ENCODE measurements at regions not wholly inside any gene's neighbourhood (a gene's known extent, or its start where the extent isn't known, plus 50 kb on each side); places are given as distances from the start of the nearest gene placed in this dataset.

DNA sequence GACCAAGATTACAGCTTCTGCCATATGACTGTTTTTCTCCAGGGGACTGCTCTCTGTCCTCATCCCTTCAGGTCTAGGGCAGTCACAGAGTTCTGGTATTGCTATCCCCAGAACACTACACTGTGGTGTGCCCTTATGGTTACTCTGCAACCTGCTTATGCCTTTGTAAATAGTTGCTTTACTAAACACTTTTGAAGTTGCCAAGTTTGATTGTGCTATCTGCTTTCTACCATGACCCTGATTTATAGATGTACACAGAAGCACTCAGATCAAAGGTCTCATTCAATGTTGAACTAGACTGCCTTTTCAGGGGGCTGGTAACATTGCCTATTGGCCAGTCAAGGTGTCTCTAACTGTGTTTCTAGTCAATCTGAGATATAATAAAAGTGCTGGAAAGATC is 794.7 kb downstream of the DHX35 start:
- Histone ChIP-seq H3K36me3 (ENCODE audit: control insufficient read depth, insufficient read depth, low read length) (no peaks in the 10 kb centered on the region), H3K4me1 (ENCODE audit: control insufficient read depth, insufficient read depth, low read length, poor library complexity, severe bottlenecking) (no peaks in the 10 kb centered on the region), H3K27ac (ENCODE audit: insufficient read depth, low read length, poor library complexity, severe bottlenecking) (no peak overlapping the region), H3K4me3 (ENCODE audit: low read depth, low read length) (no peak overlapping the region), H3K27me3 (ENCODE audit: control insufficient read depth, insufficient read depth, low read length) (no peaks in the 10 kb centered on the region), H3K9me3 (ENCODE audit: control insufficient read depth in 2 of 2, low read length in 2 of 2) (no peaks in the 10 kb centered on the region)
- Mint-ChIP-seq H3K4me1 (no peaks in the 10 kb centered on the region), H3K9me3 (peaks cover 0 to 5% (median under 1%) of the 10 kb centered on the region in 7 donors), H3K36me3 (no peaks in the 10 kb centered on the region), H3K27ac (no peak overlapping the region), H3K4me3 (no peak overlapping the region), H3K27me3 (no peaks in the 10 kb centered on the region)
- ATAC-seq (ENCODE audit: low read depth in 2 of 2) (no peak), DNase-seq (no peak)

DNA sequence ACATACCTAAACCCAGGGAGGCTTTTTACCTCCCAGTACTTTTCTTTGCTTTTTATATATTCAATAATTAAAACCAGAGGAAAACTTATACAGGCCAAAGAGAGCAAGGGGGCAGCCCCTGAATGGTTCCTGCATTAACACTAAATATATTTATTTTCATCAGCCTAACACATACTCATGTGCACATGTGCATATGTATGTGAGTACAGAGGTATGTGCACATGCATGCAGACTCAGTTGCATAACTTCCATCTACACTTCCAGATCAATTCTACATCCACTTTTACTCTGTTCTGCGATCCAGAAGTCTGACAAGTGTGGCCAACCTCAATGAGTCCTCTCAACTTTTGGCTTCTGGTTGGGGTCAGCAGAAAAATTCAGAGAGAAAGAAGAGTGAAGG is 794.2 kb downstream of the DHX35 start:
- no peaks in the 10 kb centered on the region for H3K4me1 Mint-ChIP-seq
- H3K36me3 ChIP-seq (ENCODE audit: control insufficient read depth, insufficient read depth, low read length), result no peaks in the 10 kb centered on the region
- H3K9me3 Mint-ChIP-seq, result peaks cover 0 to 7% (median 3%) of the 10 kb centered on the region in 7 donors
- H3K27ac Mint-ChIP-seq, result no peak overlapping the region
- no peak overlapping the region for H3K27ac ChIP-seq (ENCODE audit: insufficient read depth, low read length, poor library complexity, severe bottlenecking)
- no peak overlapping the region for H3K4me3 Mint-ChIP-seq
- no peaks in the 10 kb centered on the region for H3K9me3 ChIP-seq (ENCODE audit: control insufficient read depth in 2 of 2, low read length in 2 of 2)
- H3K27me3 ChIP-seq (ENCODE audit: control insufficient read depth, insufficient read depth, low read length), result no peaks in the 10 kb centered on the region
- no peaks in the 10 kb centered on the region for H3K27me3 Mint-ChIP-seq
- ATAC-seq (ENCODE audit: low read depth in 2 of 2) (no peak), DNase-seq (no peak)
- no peaks in the 10 kb centered on the region for H3K4me1 ChIP-seq (ENCODE audit: control insufficient read depth, insufficient read depth, low read length, poor library complexity, severe bottlenecking)
- no peaks in the 10 kb centered on the region for H3K36me3 Mint-ChIP-seq
- no peak overlapping the region for H3K4me3 ChIP-seq (ENCODE audit: low read depth, low read length)

DNA sequence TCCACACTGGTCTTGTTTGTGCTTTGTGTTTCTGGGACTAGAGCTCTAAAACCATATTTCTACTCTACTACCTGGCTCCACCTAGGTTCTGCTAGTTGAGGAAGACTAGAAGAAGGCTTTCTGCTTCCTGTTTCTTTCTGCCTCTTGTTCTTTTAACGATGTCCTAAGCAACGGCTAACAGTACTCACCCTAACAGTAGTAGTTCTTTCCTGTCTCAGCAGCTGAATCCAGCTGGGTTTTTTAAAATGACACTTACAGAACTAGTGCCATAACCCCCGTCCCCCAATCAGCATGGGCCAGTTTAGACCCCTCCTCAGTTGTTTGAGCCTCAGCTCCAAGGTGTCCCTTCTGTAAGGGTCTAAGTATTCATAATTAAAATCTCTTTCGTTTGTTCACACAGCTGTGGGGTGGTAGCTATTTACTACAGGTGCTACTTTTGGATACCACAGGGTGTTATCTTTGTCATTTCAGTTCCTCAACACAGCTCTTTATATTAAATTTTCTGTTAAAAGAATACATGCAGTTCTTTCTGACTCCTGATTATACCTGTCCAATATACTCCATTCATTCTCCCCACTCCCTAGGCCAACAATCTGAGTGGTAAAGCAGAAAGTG is 790.2 kb downstream of the DHX35 start:
- no peaks in the 10 kb centered on the region for H3K4me1 Mint-ChIP-seq
- no peak overlapping the region for H3K4me3 ChIP-seq (ENCODE audit: low read depth, low read length)
- H3K9me3 Mint-ChIP-seq, result peaks cover 0 to 29% (median 8%) of the 10 kb centered on the region in 7 donors
- H3K36me3 Mint-ChIP-seq, result no peaks in the 10 kb centered on the region
- DNase-seq (no peak), ATAC-seq (ENCODE audit: low read depth in 2 of 2) (no peak)
- peaks cover 4 to 6% of the 10 kb centered on the region in 2 experiments for H3K9me3 ChIP-seq (ENCODE audit: control insufficient read depth in 2 of 2, low read length in 2 of 2)
- no peaks in the 10 kb centered on the region for H3K27me3 ChIP-seq (ENCODE audit: control insufficient read depth, insufficient read depth, low read length)
- no peaks in the 10 kb centered on the region for H3K4me1 ChIP-seq (ENCODE audit: control insufficient read depth, insufficient read depth, low read length, poor library complexity, severe bottlenecking)
- H3K27me3 Mint-ChIP-seq, result no peaks in the 10 kb centered on the region
- no peaks in the 10 kb centered on the region for H3K36me3 ChIP-seq (ENCODE audit: control insufficient read depth, insufficient read depth, low read length)
- no peak overlapping the region for H3K4me3 Mint-ChIP-seq
- H3K27ac ChIP-seq (ENCODE audit: insufficient read depth, low read length, poor library complexity, severe bottlenecking), result no peak overlapping the region
- H3K27ac Mint-ChIP-seq, result no peak overlapping the region

DNA sequence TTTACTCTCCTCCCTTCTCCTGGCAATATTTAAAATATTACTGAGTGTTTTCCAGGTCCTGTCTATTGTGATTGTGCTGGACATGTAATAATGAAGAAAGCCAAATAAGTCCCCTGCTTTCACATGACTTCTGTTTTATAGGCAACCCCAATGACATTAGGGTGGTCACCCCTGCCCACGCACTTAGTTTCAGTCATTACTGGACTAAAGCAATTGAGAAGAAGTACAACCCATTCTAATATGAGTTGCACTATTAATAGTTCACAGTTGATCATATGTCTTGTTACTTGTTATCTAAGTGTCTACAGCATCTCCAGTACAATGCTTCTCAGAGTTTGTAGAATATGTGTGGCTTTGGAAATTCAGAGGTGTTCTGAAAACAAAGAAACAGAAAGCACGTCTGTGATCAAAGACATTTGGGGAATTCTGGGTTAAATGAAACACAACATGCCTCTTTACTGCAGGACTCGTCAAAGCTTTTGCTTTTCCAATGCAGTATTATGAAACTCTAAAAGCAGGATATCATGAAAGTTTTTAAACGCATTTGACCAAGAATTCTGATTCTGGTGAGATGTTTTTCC is 789.5 kb downstream of the DHX35 start:
- peaks cover 4 to 6% of the 10 kb centered on the region in 2 experiments for H3K9me3 ChIP-seq (ENCODE audit: control insufficient read depth in 2 of 2, low read length in 2 of 2)
- H3K27me3 ChIP-seq (ENCODE audit: control insufficient read depth, insufficient read depth, low read length), result no peaks in the 10 kb centered on the region
- Mint-ChIP-seq H3K9me3 (peaks cover 0 to 29% (median 8%) of the 10 kb centered on the region in 7 donors), H3K27me3 (no peaks in the 10 kb centered on the region), H3K4me3 (no peak overlapping the region), H3K27ac (no peak overlapping the region), H3K36me3 (no peaks in the 10 kb centered on the region), H3K4me1 (no peaks in the 10 kb centered on the region)
- H3K27ac ChIP-seq (ENCODE audit: insufficient read depth, low read length, poor library complexity, severe bottlenecking), result no peak overlapping the region
- no peaks in the 10 kb centered on the region for H3K36me3 ChIP-seq (ENCODE audit: control insufficient read depth, insufficient read depth, low read length)
- no peak for ATAC-seq (ENCODE audit: low read depth in 2 of 2)
- no peak for DNase-seq
- H3K4me3 ChIP-seq (ENCODE audit: low read depth, low read length), result no peak overlapping the region
- H3K4me1 ChIP-seq (ENCODE audit: control insufficient read depth, insufficient read depth, low read length, poor library complexity, severe bottlenecking), result no peaks in the 10 kb centered on the region

DNA sequence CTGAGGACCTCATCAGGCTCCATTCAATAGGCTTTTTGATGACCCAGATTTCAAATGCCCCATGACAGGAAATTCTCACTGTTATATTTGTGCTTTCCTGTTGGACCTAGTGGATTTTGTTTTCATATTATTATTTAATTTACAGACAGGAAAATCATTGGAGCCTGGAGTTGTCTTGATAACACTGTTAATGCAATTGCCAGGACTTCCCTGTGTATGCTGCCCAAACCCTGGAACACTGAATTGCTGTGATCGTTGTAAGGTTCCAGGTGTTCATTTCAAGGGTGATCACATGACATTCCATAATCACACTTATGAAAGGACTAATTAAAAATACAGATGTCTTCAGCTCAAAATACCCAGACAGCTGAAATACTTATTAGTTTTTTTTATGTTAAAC is 783.2 kb downstream of the DHX35 start:
- Mint-ChIP-seq H3K9me3 (peaks cover 0 to 24% (median 5%) of the 10 kb centered on the region in 7 donors), H3K4me1 (no peaks in the 10 kb centered on the region), H3K36me3 (no peaks in the 10 kb centered on the region), H3K27me3 (peaks cover 4% of the 10 kb centered on the region), H3K4me3 (no peak overlapping the region), H3K27ac (no peak overlapping the region)
- H3K36me3 ChIP-seq (ENCODE audit: control insufficient read depth, insufficient read depth, low read length), result no peaks in the 10 kb centered on the region
- DNase-seq (no peak), ATAC-seq (ENCODE audit: low read depth in 2 of 2) (no peak)
- H3K27ac ChIP-seq (ENCODE audit: insufficient read depth, low read length, poor library complexity, severe bottlenecking), result no peak overlapping the region
- no peaks in the 10 kb centered on the region for H3K4me1 ChIP-seq (ENCODE audit: control insufficient read depth, insufficient read depth, low read length, poor library complexity, severe bottlenecking)
- no peaks in the 10 kb centered on the region for H3K27me3 ChIP-seq (ENCODE audit: control insufficient read depth, insufficient read depth, low read length)
- peaks cover 4 to 6% of the 10 kb centered on the region in 2 experiments for H3K9me3 ChIP-seq (ENCODE audit: control insufficient read depth in 2 of 2, low read length in 2 of 2)
- H3K4me3 ChIP-seq (ENCODE audit: low read depth, low read length), result no peak overlapping the region

DNA sequence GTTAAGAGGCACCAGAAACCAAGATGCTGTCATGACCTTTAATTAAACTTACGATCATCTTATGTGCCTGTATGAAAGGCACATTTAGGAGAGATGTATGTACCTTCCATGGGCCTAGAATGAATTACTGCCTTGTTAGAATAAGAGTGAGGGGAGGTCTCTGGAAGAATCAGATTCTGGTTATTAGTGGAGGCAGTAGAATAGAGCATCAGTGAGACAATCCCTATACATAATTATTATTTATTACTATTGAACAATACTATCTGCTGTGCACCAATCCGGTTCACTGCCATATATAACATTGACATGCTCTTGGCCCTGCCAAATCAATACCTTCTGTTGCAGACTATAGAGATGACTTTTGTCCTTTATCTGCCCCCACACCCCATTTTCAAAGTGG is 776.5 kb downstream of the DHX35 start:
- no peak overlapping the region for H3K27ac ChIP-seq (ENCODE audit: insufficient read depth, low read length, poor library complexity, severe bottlenecking)
- Mint-ChIP-seq H3K36me3 (no peaks in the 10 kb centered on the region), H3K27me3 (no peaks in the 10 kb centered on the region), H3K4me3 (no peak overlapping the region), H3K9me3 (peaks cover 0 to 6% (median 0%) of the 10 kb centered on the region in 7 donors), H3K27ac (no peak overlapping the region), H3K4me1 (no peaks in the 10 kb centered on the region)
- no peaks in the 10 kb centered on the region for H3K27me3 ChIP-seq (ENCODE audit: control insufficient read depth, insufficient read depth, low read length)
- DNase-seq (no peak), ATAC-seq (ENCODE audit: low read depth in 2 of 2) (no peak)
- no peaks in the 10 kb centered on the region for H3K9me3 ChIP-seq (ENCODE audit: control insufficient read depth in 2 of 2, low read length in 2 of 2)
- H3K4me1 ChIP-seq (ENCODE audit: control insufficient read depth, insufficient read depth, low read length, poor library complexity, severe bottlenecking), result no peaks in the 10 kb centered on the region
- no peak overlapping the region for H3K4me3 ChIP-seq (ENCODE audit: low read depth, low read length)
- no peaks in the 10 kb centered on the region for H3K36me3 ChIP-seq (ENCODE audit: control insufficient read depth, insufficient read depth, low read length)

DNA sequence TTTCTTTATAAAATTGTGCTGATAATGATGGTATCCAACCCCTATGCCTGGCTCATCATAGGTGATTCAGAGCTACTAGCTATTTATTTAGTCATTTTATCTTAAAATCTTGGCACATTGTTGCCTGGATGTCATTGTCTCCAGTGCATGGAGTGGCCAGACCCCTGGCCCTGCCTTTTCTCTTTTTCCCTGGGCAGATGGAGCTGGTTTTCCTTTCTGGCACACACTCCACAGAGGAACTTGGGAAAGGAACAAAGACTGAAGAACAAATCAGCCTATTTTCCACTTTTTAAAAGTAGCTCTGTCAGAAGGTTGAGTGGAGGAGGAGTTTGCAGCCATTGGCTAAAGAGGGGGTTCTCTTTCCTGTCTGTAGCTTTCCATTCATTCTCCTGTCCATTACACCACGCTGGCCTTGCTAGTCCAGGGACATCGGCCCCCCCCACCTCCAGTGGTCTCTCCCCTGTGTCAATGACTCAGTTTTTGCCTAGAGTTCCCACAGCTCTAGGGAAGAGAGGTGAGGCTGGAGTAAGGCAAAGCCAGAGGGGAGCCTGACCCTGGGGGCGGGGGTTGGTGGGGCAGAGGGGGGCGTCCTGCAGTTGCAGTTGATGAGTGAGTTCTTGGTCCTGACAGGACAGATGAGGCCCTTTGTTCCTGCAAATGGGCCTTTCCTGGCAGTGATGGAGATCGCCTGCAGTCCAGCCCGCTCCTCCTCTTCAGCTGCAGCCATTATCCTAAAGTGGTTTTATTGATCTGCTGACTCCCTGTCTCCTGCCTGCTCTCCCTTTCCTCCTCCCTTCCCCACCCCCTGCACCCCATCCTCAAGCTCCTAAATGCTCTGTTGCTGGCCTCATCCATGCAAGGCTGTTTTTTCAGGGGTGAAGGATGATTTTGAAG is 774.5 kb downstream of the DHX35 start:
- Histone ChIP-seq H3K4me1 (ENCODE audit: control insufficient read depth, insufficient read depth, low read length, poor library complexity, severe bottlenecking) (no peaks in the 10 kb centered on the region), H3K36me3 (ENCODE audit: control insufficient read depth, insufficient read depth, low read length) (no peaks in the 10 kb centered on the region), H3K27ac (ENCODE audit: insufficient read depth, low read length, poor library complexity, severe bottlenecking) (no peak overlapping the region), H3K9me3 (ENCODE audit: control insufficient read depth in 2 of 2, low read length in 2 of 2) (no peaks in the 10 kb centered on the region), H3K27me3 (ENCODE audit: control insufficient read depth, insufficient read depth, low read length) (no peaks in the 10 kb centered on the region), H3K4me3 (ENCODE audit: low read depth, low read length) (no peak overlapping the region)
- Mint-ChIP-seq H3K4me3 (no peak overlapping the region), H3K27me3 (no peaks in the 10 kb centered on the region), H3K27ac (no peak overlapping the region), H3K9me3 (peaks cover 0 to 6% (median 0%) of the 10 kb centered on the region in 7 donors), H3K4me1 (no peaks in the 10 kb centered on the region), H3K36me3 (no peaks in the 10 kb centered on the region)
- ATAC-seq (ENCODE audit: low read depth in 2 of 2) (no peak), DNase-seq (no peak)

Measured in CD4-positive, CD25-positive, alpha-beta regulatory T cell (primary cell).